HG03558 (cell line): ENCODE measurements at regions not wholly inside any gene's neighbourhood (a gene's known extent, or its start where the extent isn't known, plus 50 kb on each side); places are given as distances from the start of the nearest gene placed in this dataset.
"Not testable (repeated sequence)": the region's sequence is repeated elsewhere in the genome, so short reads cannot be mapped to it uniquely, and the experiment has no call there.

Experiments
- ATAC-seq: cut with Tn5 transposase; IDR thresholded peaks from one replicate; pipeline ENCODE4 v1.9.1; 2021; ENCODE audit warnings: moderate number of reproducible peaks; ENCODE audit not compliant: unreplicated experiment; ENCODE audit errors: extremely low read depth

DNA sequence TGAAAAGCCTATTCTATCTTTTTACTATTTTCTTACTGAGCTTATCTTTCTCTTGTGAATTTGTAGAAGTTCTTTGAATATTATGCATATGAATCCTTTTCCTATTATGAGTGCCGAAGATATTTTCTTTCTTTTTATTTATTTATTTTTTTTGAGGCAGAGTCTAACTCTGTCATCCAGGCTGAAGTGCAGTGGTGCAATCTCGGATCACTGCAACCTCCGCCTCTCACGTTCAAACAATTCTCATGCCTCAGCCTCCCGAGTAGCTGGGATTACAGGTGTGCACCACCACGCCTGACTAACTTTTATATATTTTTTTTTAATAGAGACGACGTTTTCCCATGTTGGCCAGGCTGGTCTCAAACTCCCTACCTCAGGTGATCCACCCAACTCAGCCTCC lies 109.8 kb downstream of the RHOU start:
- no peak for ATAC-seq

DNA sequence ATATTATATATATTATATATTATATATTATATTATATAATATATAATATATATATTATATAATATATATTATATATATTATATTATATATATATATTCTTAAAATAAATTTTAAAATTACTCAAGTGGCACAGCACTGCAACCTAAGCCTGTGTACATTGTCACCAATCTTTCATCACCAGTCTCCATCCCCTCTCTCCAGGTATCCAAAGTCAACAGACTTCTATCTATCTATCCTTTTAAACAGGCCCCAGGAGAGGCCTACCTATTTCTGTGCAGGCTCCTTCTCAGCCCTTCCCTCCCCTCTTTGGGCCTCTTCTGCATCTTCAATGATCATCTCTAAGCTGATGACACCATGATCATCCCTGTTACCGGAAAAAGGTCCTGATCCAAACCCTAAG lies 111.7 kb downstream of the RHOU start:
- ATAC-seq, result no peak

DNA sequence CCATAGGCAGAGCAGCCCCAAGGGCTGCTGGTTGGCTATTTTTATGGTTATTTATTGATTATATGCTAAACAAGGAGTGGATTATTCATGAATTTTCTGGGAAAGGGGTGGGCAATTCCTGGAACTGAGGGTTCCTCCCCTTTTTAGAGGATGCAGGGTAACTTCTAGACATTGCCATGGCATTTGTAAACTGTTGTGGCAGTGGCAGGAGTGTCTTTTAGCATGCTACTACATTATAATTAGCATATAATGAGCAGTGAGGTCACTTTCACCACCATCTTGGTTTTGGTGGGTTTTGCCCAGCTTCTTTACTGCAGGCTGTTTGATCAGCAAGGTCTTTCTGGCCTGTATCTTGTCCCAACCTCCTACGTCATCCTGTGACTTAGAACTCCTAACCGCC lies 112.2 kb downstream of the RHOU start:
- ATAC-seq, result not testable (repeated sequence)

DNA sequence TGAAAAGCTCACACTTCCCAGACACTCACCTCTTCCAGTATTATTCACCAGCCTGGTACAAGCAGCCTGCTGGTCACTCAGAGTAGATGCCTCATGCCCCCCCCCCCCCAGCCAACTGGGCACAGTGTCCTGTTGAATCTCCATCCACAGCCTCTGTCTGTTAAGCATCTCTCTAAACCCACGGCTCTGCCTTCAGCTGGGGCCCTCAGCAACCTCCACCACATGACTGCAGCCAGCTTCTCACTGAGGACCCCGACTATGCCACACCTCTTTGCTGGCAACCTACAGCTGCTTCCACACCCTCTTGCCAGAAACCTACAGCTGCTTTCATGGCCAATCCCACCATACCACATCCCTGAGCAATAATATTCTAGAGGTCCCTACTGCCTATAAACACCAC lies 113.1 kb downstream of the RHOU start:
- no peak for ATAC-seq

DNA sequence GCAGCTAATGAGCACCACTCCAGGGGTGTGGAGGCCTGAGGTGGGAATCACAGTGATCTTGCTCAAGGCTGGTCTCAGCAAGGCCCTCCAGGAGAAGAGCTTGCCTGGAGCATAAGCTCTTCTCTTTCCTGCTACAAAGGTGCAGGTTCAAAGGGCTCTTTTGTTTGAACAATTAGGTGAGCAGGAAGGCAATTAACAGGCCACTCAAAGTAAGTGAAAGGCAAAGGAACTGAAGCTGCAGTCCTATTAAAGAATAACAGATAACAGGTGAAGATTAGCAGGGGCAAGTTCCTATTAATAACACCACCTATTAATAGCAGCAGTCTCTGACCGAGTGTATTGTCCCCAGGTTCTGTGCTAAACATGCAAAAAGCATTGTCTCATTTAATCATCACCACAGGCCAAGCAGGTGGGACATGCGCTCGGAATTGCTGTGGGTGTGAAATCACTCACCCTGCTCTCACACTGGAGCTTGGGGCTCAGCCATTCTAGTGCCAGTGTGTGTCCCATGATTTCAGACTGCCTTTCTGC lies 113.8 kb downstream of the RHOU start:
- ATAC-seq, result peak; percentile 61

DNA sequence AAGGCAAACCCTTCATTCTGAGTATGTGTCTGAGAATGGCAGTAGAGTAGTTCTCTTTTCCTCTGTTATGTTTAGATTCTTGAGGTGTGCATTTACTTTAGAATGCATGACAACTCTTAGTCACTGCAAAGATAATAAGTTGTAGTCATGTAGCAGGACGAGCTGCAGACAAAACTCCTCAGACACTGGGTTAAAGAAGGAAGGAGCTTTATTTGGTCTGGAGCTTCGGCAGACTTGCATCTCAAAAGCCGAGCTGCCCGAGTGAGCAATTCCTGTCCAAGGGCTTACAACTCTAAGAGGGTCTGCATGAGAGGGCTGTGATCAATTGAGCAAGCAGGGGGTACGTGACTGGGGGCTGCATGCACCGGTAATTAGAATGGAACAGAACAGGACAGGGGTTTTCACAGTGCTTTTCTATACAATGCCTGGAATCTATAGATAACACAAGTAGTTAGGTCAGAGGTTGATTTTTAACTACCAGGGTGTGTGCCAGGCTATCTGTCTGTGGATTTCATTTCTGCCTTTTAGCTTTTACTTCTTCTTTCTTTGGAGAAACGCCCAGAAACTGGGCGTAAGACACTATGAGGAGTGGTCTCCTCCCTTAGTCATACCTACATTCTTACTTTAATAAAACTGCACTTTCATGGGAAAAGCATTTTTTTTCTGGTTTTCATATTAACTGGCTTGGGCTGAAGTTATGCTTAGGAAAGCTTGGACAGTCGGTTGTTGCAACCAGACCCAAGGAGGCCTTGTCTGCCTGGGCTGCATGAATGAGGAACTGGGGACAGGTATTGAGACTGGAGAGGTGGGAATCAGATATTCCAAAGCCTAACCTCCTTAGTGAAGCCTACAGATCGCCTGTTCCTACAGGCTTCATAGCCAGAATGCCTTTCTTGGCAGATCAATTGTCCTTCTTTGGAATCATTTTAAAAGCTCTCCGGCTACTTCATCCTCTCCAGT lies 115.1 kb downstream of the RHOU start:
- ATAC-seq, result no peak

DNA sequence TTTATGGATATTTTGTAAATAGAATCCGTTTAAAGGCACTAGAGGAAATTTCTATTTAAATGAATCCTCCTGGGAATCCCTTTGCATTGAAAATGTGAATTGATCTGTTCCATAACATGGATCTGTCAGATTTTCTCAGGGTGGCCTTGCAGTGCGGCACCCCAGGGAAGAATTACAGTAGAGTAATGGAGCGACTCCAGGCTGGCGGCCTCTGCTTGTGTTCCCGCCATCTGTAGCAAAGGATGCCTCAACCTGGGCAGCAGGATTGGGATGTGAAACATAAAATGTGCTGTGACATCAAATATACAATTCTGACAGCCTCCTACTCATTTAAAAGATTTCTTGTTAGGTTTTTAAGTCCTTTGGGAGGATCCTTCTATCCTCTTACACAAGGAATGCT lies 115.9 kb downstream of the RHOU start:
- ATAC-seq, result no peak

DNA sequence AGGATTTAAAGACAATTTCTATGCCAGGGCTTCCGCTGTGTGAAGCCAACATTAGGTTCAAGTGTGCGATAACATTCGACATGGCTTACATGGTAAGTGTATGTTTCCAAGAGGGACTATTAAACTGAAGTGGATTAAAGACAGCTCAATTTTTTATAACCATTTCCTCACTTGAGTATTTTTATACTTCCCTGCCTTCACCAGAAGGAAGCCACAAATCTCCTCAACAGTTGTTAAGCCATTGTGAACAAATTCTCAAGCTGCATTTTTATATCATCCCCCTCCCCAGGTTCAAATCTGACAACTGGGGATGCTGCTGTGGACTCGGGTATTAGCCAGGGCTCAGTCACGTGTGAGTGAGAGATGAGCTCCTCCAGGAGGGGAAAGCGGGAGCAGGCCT lies 116.3 kb downstream of the RHOU start:
- ATAC-seq, result no peak

DNA sequence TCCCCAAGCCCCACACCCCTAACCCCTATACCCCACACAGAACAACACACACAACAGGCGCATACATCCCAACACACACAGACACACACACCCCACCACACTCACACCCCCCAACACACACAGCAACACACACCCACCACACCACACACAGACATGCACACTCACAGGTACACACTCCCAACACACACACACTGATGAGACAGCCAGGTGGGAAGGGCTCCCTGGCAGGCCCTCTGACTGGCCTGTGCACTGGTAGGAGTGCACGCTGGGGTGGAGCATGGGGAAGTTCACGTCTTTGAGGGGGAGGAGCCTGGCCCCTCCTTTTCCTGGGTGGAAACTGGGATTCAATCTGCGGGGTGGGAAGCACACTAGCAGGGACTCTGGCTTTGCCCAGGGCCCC lies 116.7 kb downstream of the RHOU start:
- no peak for ATAC-seq

DNA sequence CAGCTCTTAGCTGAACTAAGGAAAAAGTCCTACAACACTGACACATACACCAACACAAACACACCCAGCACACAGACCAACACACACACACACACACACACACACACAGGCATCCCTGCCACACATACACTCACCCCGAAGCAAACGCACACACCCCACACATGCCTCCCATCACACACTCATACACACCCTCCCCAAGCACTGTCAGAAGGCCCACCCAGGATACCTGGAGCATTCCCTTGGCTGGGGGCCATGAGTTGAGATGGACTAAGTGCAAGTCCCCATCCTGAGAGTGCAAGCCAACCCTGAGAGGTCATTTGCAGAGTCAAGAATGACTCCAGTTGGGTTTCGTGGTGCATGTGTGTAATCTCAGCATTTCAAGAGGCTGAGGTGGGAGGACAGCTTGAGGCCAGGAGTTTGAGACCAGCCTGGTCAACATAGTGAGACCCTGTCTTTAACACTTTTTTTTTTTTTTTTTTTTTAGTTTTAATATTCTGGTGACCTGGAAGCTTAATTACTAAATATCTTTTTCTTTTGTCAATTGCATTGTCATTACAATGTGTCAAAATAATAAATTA lies 117.3 kb downstream of the RHOU start:
- no peak for ATAC-seq

DNA sequence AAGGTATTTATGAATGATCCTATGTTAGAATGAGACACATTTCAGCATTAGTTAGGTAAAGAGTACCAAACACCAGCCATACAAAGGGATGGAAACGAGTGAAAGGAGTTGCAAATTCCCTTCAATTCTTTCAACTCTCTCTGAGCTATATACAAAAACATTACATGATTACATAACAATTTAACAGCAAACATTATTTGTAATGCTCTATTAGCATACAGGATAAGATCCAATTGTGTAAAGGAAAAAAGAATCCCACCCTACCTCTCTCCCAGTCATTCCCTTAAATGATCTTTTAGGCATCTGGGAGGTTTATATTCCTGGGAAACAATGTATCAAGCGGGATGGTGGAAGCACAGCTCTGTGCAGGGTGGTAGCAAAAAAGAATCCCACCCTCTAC lies 117.9 kb downstream of the RHOU start:
- no peak for ATAC-seq

DNA sequence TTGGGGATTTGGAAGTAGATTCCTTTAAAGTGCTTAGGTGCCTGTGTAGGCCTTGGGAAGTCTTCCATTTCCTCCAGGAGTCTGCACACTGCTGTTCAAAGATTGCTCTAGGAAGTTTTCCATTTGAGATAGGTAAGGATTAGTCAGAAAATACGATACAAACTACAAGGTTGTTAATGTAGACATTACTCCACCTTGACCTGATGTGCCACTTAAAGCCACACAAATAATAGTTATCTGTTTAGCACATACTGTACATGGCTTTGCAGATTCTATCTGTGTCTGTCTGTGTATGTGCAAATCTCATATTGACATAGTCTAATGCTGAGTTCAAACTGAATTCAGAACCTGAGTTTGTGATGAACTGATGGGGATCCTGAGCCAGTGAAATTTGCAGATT lies 118.4 kb downstream of the RHOU start:
- ATAC-seq, result no peak

DNA sequence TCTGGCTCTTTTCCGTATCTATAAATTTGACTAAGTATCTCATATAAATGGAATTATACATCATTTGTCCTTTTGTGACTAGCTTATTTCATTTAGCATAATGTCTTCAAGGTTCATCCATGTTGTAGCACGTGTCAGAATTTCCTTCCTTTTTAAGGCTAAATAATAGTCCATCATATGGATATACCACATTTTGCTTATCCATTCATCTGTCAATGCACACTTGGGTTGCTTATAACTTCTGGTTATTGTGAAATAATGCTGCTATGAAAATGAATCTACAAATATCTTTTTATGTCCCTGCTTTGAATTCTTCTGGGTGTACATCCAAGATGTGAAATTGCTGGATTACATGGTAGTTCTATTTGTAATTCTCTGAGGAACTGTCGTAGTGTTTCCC lies 119.6 kb downstream of the RHOU start:
- no peak for ATAC-seq

DNA sequence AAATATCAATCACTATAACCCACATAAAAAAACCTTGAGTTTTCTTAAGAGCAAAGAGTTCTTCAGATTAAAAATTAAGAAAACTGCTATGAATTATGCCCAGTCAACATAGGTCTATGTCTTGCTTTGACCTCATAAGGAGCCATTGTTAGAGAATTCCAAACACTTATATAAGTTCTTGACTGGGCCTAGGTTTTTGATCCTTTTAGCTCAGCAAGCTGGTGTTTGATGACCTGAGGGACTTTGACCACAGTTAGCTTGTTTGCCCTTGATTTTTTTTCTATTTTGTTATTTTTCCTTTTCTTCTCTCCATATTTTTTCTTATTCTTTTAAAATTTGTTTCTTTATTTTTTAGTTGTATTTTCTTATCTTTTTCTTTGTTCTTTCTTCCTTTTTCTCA lies 122.3 kb downstream of the RHOU start:
- ATAC-seq, result no peak

DNA sequence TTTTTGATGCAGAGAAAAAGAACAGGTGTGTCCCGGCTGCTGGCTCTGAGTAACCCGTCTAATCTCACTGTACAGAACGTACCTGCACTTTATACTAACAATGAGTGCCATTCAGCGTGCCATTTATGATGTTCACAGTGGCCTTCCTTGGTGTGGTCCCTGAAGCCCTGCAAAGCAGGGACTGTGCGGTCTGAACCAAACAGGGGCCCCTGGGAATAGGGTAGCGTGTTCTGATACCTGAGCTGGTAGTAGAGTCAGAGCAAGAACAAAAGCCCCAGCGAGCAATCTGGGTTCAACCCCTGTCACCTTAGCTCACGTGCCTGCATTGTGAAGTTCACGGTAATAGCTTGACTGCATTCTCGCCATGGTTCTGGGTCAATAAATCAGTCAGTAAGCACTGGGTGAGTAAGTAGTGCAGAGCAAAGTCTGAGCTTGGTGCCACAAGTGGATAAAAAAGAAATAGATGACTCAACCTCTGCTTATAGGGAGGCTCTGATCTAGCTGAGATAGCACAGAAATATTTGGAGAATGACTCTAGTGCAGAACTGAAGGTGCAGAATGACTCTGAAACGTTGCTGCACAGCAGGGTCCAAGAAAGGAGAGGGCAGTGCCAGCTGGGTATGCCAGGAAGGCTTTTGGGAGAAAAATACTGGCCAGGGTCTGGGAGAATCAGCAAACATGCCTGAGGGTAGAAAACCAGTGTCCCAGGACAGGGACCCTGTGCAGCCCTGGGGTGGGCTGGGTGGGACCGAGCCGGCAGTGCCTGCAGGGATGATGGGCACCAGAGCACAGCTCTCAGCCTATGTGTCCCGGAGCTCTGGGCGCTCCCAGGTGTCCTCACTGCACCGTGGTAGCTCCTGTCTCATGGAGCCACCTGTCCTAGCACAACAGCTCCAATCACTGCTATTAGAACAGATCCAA lies 125.9 kb downstream of the RHOU start:
- no peak for ATAC-seq

DNA sequence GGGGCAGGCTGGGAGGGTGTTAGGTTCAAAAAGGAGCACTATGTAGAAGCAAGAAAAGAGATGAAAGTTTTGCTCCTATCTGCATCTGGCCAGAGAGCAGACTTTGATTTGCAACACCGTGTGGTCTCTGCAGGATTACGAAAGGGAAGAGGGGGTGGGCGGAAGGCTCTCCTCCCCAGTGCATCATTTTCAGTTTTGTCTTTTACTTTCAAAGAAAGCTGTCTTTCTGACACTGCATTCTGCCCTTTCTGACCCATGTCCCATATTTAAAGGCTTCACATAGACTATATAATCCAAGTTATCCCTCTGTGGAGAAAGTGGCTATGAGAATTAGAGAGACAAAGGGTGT lies 126.5 kb downstream of the RHOU start:
- ATAC-seq, result no peak

DNA sequence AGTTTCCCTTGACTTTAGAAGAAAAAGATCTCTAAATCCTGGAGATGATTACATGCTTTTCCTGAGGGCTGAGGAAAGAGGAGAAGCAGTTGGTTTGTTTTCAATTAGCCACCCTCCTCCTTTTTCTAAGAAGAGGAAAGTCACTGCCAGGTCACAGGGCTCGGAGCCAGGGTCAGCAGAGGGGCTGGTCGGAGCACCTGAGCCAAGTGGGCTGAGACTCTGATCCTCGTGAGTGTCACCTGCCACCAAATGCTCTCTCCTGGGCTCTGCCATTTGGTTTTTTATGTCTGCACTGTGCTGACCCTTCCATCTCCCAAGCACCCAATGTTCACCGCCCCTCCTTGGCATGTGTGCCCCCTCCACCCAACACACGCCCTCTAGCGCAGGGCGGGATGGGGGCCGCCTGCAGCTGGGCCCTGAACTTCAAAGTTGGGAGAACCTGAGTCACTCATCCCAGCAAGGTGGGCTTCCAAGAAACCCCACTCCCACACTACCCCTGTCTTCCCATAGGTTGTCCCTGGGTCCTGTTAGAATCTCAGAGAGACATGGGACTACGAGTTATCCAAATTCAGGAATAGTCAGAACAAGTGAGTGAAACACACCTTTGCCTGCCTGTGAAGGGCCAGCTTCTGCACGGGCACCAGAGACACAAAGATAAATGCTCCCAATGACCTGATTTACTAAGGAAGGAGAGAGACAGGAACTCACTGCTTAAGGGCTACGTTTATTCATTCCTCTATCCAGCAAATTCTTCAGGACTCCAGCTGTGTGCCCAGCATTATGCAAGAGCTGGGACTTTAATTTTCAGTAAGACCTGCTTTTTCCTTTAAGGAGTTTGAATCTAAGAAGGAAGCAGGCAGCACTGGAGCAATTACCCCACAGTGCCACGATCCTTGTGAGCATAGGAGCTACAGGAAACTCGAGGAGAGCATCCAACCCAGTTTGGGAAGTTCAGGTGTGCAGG lies 127.5 kb downstream of the RHOU start:
- no peak for ATAC-seq

DNA sequence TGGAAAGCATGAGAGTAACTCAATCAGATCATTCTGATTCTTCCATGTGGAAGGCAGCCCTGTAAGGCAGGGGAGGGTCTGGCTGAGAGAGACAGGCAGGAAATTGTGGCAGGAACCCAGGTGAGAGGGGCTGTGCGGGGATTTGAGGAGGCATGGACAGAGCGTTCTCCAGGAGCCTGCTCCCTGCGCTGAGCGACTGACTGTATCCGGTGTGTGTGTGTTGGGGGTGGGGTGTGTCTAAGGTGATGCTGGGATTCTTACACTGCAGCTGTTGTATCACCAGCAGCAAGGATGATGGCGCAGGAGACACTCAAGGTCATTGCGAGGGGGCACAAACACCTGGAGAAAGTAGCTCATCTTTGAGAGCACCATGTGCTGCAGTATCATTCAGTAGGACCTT lies 128.5 kb downstream of the RHOU start:
- no peak for ATAC-seq

DNA sequence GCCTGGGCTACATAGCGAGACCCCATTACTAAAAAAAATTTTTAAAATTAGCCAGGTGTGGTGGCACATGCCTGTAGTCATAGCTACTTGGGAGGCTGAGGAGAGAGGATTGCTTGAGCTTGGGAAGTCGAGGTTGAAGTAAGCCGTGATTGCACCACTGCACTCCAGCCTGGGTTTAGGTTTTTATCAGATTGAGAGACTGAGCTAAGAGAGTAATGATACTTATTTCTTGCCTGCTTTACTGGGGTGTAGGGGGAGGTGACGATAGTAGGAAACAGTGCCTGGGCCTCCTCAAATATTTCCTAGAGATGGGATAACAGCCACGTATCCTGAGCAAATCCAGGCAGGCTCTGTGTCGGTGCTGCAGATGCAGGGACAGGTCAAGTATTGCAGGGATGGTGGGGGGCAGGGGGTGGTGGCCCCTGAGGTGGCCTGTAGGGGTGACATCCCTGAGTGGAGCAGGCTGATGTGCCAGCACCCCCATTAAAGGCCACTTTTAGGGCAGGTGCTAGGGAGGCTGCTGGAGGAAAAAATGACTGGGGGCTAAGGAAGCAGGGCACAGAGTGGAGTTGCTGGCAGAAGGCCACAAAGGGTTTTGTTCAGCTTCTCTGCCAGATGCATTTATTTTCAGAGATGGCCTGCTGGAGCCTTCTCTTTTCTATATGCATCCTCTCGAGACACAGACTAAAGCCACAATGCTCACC lies 130.5 kb downstream of the RHOU start:
- ATAC-seq, result no peak
